ENCODE measurements at regions not wholly inside any gene's neighbourhood (a gene's known extent, or its start where the extent isn't known, plus 50 kb on each side); places are given as distances from the start of the nearest gene placed in this dataset.

DNA sequence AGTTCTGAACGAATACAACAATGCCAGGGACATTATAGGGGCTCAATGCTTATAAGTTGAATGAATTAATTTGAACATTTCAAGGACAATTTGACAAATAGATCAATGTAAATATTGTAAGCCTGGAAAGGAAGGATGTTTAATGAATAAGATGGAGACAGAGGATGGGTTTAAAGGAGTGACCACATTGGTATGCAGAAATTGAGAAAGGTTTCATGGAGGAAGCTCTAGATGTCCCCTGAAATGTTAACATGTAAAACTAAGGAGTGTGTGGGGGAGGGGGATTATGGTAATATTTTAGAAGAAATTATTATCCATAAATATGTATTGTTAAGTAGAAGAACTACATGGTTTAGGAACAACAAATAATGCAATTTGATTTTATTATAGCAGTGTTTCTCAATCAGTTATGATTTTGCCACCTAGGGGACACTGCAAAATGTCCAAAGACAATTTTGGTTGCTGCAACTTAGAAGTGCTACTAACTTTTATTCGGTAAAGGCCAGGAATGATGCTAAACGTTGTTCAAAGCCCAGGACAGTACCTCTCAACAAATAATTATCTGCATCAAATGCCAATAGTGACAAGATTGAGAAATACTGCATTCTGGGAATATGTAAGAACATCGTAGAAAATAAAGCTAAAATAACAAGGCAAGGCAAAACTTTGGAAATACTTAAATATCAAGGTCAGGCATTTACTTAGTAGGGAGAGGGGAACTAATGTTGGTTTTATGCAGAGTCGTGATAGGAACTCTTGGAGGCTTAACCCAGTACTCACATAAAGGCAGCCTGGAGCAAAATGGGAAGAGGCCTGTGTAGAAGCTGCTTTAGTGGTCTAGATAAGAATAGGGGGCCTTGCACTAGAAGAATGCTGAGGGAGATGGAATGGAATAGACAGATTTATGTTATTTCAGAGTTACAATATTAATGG is 686.9 kb upstream of the CITED2 start:
- Histone ChIP-seq H3K9ac (ENCODE audit: insufficient read depth in 1 of 2, low read depth in 2 of 2, low read length in 2 of 2) (no peak overlapping the region), H2AFZ (ENCODE audit: low read depth, low read length) (no peak overlapping the region), H4K20me1 (replicated peaks; ENCODE audit: control insufficient read depth, insufficient read depth, low read length) (no peaks in the 10 kb centered on the region), H3K9me1 (ENCODE audit: control insufficient read depth, insufficient read depth, low read length) (no peaks in the 10 kb centered on the region), H3K4me2 (ENCODE audit: insufficient read depth, low read length) (no peak overlapping the region), H3K36me3 (ENCODE audit: control insufficient read depth, insufficient read depth, low read length) (no peaks in the 10 kb centered on the region), H3K27ac (ENCODE audit: extremely low read depth, low read depth, low read length) (no peak overlapping the region), H3K4me3 (no peak overlapping the region), H3K4me1 (replicated peaks in 1 of 2; ENCODE audit: control insufficient read depth in 2 of 2, insufficient read depth in 2 of 2, low read length in 2 of 2) (no peaks in the 10 kb centered on the region), H3K9me3 (replicated peaks; ENCODE audit: control insufficient read depth, insufficient read depth, low read depth, low read length) (no peaks in the 10 kb centered on the region), H3K79me2 (ENCODE audit: control insufficient read depth, insufficient read depth, low read length) (no peaks in the 10 kb centered on the region), H3K27me3 (ENCODE audit: control insufficient read depth in 2 of 2, insufficient read depth in 2 of 2, low read length in 2 of 2) (no peaks in the 10 kb centered on the region)
- ChIA-PET CTCF (ENCODE audit: low intra/inter-chr PET ratio) (interaction anchor here (0.6 kb wide), 1 partner anchor 493 kb away, joined by 3 read pairs; no protein-coding TSS in a partner anchor), POLR2A (no interaction called here)
- BruUV-seq (replicated peaks), result no TSS peak
- intact Hi-C loops (cut with micrococcal nuclease), result no loop called here
- DNase-seq (ENCODE audit: extremely low read depth in 1 of 4, low spot score in 3 of 4) (no peak), ATAC-seq (no peak), FAIRE-seq (no peak)
- no peak for TF ChIP-seq TEAD4 (IDR thresholded peaks at IDR 0.05; ENCODE audit: low read length)
- TF ChIP-seq TEAD4 (CRISPR knock-in tag; IDR thresholded peaks at IDR 0.05; ENCODE audit: borderline replicate concordance), result no peak
- TF ChIP-seq, protein P1, sequence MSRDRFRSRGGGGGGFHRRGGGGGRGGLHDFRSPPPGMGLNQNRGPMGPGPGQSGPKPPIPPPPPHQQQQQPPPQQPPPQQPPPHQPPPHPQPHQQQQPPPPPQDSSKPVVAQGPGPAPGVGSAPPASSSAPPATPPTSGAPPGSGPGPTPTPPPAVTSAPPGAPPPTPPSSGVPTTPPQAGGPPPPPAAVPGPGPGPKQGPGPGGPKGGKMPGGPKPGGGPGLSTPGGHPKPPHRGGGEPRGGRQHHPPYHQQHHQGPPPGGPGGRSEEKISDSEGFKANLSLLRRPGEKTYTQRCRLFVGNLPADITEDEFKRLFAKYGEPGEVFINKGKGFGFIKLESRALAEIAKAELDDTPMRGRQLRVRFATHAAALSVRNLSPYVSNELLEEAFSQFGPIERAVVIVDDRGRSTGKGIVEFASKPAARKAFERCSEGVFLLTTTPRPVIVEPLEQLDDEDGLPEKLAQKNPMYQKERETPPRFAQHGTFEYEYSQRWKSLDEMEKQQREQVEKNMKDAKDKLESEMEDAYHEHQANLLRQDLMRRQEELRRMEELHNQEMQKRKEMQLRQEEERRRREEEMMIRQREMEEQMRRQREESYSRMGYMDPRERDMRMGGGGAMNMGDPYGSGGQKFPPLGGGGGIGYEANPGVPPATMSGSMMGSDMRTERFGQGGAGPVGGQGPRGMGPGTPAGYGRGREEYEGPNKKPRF (IDR thresholded peaks at IDR 0.05; ENCODE audit: low read depth, low read length), result no peak
- TF ChIP-seq ZNF354B (CRISPR knock-in tag; IDR thresholded peaks at IDR 0.05), result no peak
- no peak for TF ChIP-seq EWSR1 (IDR thresholded peaks at IDR 0.05; ENCODE audit: borderline replicate concordance, low read depth, partially characterized antibody)
- no peak for TF ChIP-seq CTCF (IDR thresholded peaks at IDR 0.05 in 2 of 3, conservative IDR thresholded peaks at IDR 0.05 in 1 of 3; ENCODE audit: insufficient read depth in 2 of 3, low read depth in 1 of 3, low read length in 3 of 3)
- TF ChIP-seq ASH1L (IDR thresholded peaks at IDR 0.05; ENCODE audit: borderline replicate concordance, low read depth, partially characterized antibody), result no peak
- WGBS (ENCODE audit: insufficient coverage, low coverage, missing lambda C conversion rate), result under 1% methylated on average over 5 of the region's 5 CpGs
- in situ Hi-C loops (cut with MboI), result no loop called here

Measured in K562 (cell line).